GM21390 (cell line): ENCODE measurements at regions not wholly inside any gene's neighbourhood (a gene's known extent, or its start where the extent isn't known, plus 50 kb on each side); places are given as distances from the start of the nearest gene placed in this dataset.

Experiments used
- ATAC-seq: cut with Tn5 transposase; IDR thresholded peaks from one replicate; pipeline ENCODE4 v1.9.1; 2021; ENCODE audit not compliant: unreplicated experiment

DNA sequence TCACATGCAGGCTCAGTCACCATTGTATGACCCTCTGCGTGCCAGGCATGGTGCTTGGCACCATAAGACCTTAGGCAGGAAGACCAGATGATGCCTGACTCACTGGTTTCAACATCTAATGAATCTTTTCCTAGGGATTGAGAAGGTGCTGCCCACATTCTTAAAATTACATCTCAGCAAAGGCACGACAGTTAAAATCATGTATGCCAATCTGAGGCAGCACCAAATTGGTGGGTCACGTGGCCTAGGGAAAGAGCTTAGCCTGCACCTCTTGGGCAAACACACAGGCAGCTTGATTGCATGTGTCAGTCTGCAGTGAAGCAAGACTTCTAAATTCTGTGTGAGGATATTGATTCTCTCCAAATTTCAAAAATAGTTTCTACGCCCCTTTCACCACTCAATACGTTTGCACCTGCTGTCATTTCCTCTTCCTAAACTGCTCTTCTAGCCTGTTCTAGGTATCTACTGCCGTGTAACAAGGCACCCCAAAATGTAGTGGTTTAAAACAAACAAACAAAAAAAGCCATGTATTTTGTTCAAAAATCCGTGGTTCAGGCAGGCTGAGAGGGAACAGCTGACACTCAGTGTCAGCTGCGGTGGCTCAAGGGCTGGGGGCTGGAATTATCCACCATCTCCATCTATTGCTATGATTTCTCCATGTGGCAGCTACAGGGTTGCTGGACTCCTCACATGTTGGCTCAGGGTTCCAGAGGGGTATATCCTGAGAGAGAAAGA, 160.2 kb upstream of the FGGY start:
- no peak for ATAC-seq

DNA sequence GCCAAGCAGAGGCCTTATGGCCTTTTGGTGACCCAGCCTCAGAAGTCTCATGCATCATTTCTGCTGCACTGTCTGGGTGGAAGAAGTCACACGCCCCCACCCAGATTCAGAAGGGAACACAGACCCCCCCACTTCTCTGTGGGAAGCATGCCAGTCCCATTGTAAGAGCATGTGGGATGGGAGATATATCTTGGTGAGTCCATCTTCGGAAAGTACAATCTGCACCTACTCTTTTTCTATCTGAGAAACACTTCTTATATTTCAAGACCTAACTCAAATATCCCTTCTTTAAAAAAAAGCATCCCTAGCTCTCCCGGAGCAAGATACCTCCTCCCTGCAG, 159.6 kb upstream of the FGGY start:
- ATAC-seq: no peak

DNA sequence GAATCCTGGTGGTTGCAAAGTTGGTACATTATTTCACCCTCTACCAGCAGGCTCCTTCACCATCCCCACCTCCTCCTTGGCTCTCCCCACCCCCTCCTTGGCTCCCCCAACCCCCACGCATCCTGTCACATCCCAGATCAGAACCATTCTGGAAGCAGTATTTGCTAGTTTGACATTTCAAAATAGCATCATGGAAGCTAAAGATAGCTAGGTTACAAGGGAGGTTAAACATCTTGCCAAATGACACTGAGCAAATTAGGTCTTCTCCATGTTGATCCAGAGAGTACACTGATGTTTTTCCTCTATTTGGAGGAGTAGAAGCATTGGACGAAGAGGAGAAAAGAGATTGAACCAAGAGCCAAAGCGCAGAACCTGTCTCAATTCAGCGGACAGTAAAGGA, 158.9 kb upstream of the FGGY start:
- ATAC-seq: no peak

DNA sequence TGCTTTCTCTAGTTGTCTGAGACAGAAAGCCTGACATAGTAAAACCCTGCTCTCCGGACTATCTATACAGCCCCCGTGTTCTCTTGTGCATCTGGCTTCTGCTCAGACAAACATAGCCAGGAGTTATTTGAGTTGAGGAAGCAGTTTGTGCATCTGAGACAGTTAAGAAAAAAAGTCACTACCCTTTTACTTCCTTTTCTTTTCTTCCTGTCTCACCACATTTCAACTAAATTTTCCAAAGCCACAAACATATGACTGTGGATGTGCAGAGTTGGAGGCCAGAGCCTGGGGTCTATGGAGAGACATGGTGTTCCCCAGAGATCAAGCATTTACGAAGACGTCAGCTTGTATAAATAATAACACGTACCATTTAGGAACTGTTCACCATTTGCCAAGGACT, 158.5 kb upstream of the FGGY start:
- no peak for ATAC-seq

DNA sequence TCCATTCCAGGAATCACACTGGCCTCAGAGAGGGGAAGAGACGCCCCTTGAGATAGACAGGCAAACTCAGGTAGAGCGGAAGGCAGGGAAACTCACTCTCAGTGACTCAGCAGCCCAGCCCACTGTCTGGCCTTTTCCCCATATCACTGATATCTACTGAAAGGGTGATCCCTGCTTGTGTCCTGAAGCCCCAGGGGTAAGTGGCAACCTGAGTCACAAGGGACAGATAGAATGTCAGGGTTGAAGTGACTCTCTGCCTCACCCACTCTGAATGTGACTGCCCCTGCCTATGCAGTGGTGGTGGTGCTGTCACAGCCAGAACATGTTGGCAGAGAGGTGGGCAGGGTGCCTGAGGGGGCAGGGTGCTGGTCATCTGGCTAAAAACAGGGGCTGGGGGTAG, 157.5 kb upstream of the FGGY start:
- no peak for ATAC-seq

DNA sequence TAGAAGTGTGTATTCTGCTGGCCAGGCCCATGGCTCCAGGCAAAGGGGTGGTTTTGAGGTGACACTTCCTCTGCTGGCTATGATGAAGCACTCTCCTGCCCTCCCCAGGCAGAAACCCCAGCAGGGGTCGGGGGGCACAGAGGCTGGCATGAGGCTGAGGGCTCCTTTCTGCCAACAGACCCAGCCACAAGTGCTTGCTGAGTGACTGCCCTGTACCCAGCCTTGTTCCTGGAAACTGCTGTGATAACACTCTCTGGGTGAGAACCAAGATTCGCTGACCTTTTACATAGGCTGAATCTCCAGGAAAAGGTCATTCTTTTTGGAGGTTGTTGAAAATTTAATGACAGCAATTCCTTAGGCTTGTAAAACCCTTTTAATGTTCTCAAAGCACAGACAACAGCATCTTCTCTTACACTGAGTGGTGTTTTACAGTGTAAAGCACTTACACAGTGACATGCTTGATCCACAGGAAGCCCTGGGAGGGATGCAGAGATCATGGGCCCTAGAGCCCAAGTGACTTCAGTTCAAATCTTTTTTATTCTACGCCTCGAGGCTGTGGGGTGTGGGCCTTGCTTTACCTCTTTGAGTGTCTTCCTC, 155.5 kb upstream of the FGGY start:
- no peak for ATAC-seq

DNA sequence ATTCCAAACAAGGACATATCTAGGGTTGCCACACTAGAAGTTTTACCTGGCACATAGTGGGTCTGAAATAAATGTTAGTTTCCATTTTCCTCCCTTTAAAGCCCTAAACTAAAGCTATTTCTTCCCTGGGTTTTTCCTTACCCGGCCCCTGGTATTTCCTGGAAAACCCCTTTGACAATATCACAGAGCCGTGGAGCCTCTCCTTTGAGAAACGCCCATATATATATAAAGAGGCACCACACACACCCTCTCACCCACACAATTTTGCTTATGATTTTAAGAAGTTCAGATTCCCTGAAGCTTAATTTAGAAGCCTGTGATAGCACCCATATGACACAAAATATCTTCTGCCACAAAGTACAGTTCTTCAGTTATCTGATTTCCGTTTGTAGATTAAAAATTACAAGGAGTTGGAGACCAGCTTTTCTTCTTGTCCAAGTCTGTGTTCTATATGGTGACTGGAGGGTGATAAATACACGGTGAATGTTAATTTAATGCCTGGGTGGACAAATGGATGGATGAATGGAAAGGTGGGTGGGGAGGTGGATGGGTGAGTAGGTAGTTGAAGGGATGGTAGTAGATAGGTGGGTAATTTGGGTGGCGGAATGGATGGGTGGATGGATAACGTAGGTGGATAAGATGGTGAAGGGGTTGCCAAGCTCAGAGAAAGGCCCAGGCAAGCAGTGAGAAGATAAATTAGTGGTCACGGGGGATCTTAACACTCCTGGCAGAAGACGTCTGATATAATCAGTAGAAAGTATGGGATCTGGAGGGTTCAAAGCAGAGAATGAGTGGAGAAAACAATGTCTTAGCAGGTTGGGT, 154.4 kb upstream of the FGGY start:
- no peak for ATAC-seq

DNA sequence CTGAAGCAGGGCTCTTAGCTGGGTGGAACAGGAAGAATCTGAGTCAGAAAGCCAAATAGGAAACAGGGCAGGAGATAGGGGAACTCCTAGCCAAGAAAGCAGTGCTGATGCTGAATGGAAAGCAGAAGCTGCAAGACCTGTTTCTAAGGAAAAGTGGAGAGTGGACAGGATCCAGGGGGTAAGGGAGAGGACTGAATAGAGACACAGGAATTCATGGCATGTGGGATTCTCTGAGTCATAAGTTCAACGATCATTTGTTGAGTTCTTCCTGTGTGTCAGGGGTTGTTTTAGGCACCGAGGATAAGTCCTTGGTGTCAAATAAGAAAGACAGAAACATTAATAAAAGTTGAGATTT, 153.8 kb upstream of the FGGY start:
- no peak for ATAC-seq

DNA sequence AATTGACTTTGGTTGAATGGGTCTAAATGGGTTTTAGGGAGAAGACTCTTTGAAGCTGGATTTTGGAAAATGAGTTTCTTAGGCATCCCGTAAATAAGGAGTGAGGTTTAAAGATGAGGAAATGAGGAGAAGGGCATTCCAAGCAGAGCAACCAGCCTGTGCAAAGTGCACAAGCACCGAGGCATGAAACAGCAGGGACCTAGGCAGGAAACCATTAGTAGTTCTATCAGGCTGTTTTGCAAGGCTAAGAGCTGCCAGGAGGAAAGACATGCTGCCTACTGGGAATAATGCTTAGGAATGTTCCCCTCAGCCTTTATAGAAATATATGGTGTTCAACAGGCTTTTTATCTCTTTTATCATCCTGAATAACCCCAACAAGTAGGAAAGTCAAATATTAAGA, 153.1 kb upstream of the FGGY start:
- ATAC-seq: no peak

DNA sequence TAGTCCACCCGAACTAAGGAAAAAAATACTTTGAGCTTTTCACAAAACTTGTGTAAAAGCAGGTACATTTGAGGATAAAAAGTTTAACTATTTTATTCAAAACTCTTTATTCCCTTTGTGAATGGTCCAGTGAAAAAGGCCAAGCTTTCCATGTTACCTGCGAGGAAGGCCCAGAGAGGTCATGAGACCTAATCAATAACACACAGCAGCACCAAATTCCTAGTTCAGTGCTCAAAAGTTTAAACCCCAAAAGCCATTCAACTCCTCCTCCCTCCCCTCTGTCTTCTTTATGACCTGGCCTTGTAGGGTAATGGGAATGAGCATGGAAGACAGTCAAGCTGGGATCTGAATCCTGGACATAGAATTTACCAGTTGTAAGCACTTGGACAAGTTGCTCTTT, 151.9 kb upstream of the FGGY start:
- ATAC-seq: no peak

DNA sequence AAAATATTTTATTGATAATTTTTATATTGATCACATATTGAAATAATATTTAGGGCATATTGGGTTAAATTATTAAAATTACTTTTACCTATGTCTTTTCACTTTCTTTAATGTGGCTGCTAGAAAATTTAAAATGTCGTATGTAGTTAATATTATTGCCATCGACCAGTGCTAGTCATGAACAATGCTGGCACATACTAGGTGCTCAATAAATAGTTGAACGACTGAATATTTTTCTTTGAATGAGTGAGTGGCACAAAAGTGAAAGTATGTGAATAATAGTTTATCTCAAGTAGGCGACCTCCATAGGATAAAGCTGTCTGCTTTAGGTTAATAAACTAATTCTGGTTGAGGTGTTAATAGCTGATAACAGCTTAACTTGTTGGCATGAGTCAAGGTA, 150.8 kb upstream of the FGGY start:
- ATAC-seq: no peak

DNA sequence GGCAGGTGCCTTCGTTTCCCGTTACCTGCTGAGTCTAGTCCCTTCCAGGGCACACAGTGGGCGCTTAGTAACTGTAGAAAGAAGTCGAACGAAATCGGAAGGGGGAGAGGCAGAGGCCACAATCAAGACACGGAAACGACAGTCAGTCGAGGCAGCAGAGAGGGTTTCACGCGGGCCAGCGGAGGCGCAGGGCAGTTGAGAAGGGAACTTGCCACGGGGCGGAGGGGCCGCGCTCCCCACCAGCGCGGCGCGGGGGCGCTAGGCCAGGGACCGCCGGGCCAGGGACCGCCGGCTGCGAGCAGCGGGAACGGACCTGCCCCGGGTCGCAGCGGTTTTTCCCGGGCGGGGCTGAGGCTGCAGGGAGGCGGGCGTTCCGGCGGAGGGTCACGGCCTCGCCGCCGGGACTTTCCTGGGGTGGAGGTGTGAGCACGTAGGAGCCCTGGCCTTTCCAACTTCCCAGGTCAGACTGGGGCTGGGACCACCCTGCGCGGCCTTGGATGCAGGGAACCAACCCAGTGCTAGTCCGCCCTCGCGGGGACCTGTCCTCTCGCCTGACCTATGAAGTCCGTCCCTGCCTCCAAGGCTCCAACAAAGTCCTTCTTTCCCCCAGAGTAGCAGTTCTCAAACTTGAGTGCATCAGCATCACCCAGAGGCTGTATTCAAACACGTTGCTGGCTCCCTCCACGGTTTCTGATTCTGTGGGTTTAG, 150.1 kb upstream of the FGGY start:
- peak; percentile 45 for ATAC-seq

DNA sequence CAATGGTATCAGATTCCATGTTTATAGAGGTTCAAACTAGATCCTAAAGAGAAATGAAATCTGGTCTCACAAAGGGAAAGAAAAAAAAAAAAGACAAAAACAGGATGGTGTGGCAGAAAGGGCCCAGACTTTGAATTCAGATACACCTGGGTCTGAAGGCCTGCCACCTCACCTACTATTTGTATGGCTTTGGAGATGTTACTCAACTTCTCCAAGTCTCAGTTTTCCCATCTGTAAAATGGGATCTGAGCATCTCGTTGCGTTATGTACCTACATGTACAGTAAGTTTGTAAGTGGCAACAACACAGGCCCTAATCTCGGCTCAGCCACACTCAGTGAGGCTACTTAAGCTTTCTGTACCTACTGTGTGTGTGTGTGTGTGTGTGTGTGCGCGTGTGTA, 147.5 kb upstream of the FGGY start:
- ATAC-seq: no peak

DNA sequence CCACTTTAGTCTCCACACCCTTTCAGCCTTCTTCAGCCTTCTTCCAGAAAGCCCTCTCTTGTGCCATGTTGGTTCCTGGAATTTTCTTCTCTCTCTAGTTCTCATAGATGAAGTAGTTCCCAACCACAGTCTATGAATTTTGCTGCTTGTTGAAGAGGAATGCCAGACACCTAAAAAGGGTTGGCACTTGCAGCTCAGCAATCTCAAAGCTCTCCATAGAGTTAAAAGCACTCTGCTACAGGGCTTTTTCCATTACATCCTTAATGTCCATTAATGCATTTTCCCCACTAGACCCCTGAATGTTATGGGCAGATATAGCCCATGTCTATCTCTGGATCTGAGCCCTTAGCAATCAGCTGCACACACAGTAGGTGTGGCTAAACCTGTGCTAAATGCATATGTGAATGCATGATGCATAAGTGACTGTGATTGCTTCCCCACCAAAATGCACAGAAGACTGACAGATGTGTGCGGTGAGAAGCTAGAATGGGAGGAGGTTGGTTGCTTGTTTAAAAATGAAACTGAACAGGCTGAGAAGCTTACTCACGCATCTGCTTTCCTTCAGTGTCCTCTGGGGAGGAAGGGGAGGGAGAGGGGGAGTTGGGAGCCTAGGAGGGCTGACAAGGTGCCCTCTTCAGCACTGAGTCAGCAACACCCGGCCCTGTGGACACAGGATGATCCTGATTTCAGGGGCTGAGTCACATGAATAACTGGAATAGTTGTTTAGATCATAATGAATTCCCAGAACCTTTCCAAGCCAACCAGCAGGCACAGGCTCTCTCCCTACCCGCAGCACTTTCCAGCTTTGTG, 146.1 kb upstream of the FGGY start:
- ATAC-seq: peak; percentile 71

DNA sequence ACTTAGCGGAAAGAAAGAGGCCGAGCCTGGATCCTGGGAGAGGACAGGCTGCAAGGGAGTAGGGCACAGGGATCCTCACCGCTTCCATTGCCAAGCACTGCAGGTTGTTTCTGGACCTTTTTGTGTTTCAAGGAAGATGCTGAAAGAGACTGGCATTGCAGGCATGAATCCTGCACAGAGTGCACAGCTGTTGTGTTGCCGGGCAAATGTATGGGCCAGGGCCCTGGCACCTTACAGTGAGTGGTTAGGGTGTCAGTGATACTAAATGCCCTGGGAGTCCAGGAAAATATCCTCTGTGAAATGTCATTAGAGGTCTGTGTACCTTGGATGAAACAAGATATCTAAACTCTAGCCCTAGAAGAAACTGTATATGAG, 145.5 kb upstream of the FGGY start:
- no peak for ATAC-seq

DNA sequence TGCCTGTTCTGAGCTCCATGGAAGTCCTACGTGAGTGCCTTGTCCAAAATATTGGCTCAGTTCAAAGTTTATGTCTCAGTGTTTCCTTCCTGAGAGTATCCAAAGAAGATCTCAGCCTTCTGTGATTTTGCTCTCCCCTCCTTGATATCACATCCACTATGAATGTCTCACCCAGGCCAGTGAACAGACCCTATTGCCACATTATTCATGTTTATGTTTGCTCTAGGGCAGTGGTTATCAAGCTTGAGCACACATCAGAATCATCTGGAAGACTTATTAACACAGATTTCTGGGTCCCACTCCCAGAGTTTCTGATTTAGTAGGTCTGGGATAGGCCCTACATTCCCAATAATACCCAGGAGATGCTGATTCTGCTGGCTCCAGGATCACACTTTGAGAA, 145.0 kb upstream of the FGGY start:
- ATAC-seq: no peak

DNA sequence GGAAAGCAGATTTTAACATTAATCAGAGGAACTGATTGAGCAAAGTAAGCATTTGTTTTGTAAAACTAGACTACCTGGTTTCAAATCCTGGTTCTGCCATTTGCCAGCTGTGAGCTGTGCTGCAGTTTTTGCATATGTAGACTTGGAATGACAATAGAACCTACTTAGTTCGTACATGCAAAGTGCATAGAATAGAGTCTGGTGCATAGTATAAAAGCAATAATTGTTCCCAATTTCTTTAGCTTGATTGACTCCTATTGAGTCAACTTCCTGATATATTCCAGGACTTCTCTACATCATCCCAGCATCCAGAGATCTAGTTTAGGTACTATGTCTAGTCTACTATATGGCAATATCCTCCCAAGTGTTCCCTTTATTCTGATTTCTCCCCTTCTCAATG, 144.4 kb upstream of the FGGY start:
- ATAC-seq: no peak

DNA sequence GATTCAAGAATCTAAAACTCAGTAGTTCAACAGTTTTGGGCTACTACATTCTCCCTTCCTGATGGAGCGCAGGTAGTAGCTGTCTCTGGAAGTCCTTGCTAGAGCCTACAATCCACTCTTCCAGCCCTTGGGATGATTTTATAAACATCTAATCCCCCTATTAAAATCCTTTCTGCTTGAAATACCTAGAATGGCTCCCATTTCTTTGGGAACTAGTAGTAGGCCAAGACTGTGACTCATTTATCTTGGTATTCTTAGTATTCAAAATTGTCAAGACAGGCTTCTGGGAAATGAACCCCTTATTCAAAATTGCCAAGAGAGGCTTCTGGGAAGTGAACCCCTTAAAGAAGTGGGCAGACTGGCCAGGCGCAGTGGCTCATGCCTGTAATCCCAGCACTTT, 142.5 kb upstream of the FGGY start:
- no peak for ATAC-seq

DNA sequence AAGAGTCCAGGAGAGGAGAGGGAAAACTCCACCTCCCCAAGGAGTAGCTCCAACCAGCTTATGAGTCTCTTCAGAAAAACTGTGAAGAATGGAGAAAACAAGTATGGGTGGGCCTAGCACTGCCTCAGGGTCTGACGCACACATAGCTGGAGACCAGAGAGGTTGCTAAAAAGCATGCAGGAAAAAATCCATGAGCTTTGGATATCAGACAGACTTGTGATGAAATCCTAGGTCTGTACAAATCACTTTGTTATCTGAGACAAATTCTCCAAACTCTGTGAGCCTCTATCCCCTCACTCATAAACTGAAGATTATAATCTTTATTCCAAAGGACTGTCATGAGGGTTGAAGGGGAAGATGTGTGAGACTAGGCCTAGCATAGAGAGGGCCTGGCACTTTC, 141.5 kb upstream of the FGGY start:
- no peak for ATAC-seq

DNA sequence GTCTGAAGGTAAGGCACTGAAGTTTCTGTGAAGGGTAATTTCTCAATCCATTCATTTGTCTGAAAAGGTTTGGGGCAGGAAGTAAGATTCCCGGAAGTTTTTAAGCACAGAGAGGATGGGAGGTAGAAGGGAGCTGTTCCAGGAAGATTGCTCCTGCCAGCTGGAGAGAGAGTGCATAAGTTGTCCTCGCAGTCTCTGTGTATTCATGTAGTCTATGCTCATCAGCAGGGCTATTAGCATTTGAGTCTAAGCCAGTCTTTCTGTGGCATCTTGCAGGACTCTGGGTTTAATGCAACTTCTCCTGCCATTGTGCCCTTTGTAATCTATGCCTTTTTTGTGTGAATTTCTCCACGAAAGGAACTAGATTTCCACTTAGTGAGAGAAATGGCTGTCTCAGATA, 140.8 kb upstream of the FGGY start:
- no peak for ATAC-seq

DNA sequence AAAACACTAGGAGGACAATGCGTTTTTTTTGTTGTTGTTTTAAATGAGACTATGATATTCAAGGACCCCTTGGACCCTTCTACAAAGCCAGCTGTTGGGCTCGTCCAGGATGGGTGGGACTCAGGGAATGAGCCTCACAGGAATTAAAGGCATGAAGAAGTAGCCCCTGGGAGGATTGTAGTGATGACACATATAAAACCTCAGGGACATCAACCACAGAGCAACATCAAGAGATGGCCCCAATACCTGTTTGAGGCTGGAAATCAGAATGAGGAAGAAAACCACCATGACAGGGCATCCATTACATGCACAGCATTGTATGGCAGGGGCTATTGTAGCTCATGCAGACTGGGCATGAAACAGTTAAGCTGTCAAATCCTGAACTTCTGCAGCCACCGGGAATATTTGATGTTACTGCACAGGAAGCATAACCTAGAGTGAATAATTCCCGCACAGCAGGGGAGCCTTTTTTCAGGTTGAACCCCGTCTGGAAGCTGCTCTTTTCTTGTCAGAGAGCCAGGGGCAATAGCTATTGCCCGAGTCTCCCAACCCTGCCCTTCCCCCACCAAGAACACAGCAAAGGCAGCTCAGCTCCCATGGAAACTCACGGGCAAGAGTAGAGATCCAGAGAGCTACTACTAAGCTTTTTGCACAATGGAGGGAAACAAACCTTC, 140.2 kb upstream of the FGGY start:
- ATAC-seq: no peak
